HEK293 (cell line): ENCODE measurements at regions not wholly inside any gene's neighbourhood (a gene's known extent, or its start where the extent isn't known, plus 50 kb on each side); places are given as distances from the start of the nearest gene placed in this dataset.

Source experiments
- CTCF ChIA-PET: fragments of 350-600 bp; formaldehyde crosslinking; extraction: SDS; loops from one replicate; lab custom pipeline; 2021; ENCODE audit warnings: antibody characterized with exemption; lab: Yijun Ruan, JAX
- POLR2A ChIA-PET: fragments of 300-600 bp; formaldehyde crosslinking; extraction: SDS; loops from one replicate; lab custom pipeline; 2020; ENCODE audit warnings: antibody characterized with exemption, inconsistent platforms; lab: Yijun Ruan, JAX
- H3K27ac ChIP-seq: fragments of 200-500 bp; sonication (Bioruptor generic); 2 replicates; pipeline ENCODE4 v1.5.1; 2014; ENCODE audit warnings: low read depth, low read length, control low read depth, inconsistent platforms; ENCODE audit errors: extremely low read depth
- H3K36me3 ChIP-seq, 2 experiments: fragments of 200-500 bp in 1 of 2; sonication (Bioruptor generic) in 1 of 2; 1 replicate in 1 of 2; 2 replicates in 1 of 2; pipeline ENCODE4 v1.5.1; 2014 to 2017; ENCODE audit warnings: inconsistent platforms in 2 of 2, low read length in 2 of 2; ENCODE audit not compliant: control insufficient read depth in 2 of 2, insufficient read depth in 1 of 2
- H3K4me1 ChIP-seq: fragments of 200-500 bp; sonication (Bioruptor generic); 2 replicates; pipeline ENCODE4 v1.5.1; 2014; ENCODE audit warnings: mild to moderate bottlenecking, low read length, inconsistent platforms; ENCODE audit not compliant: control insufficient read depth, insufficient read depth
- H3K4me3 ChIP-seq: 2 replicates; pipeline ENCODE4 v1.5.1; 2011; ENCODE audit warnings: low read depth, mild to moderate bottlenecking, control low read depth, low read length, moderate library complexity
- H3K9me3 ChIP-seq: fragments of 200-500 bp; sonication (Bioruptor generic); 2 replicates; pipeline ENCODE4 v1.5.1; 2014; ENCODE audit warnings: low read depth, low read length, inconsistent platforms; ENCODE audit not compliant: control insufficient read depth, insufficient read depth
- SALL2 ChIP-seq: fragments of 450-650 bp; formaldehyde crosslinking; IDR thresholded peaks from 2 replicates; pipeline ENCODE4 v1.5.0; 2017; ENCODE audit warnings: missing biosample characterization, mild to moderate bottlenecking, missing genetic modification characterization, borderline replicate concordance
- SCRT1 ChIP-seq: fragments of 450-650 bp; formaldehyde crosslinking; IDR thresholded peaks from 2 replicates; pipeline ENCODE4 v1.5.1; 2016; ENCODE audit warnings: missing biosample characterization, missing genetic modification characterization, borderline replicate concordance
- ZBTB20 ChIP-seq: fragments of 450-650 bp; formaldehyde crosslinking; IDR thresholded peaks from 2 replicates; pipeline ENCODE4 v1.5.1; 2016; ENCODE audit warnings: missing biosample characterization, missing genetic modification characterization
- ZBTB8A ChIP-seq: fragments of 450-650 bp; formaldehyde crosslinking; IDR thresholded peaks from 2 replicates; pipeline ENCODE4 v1.5.1; 2016; ENCODE audit warnings: missing biosample characterization, missing genetic modification characterization
- ZFP41 ChIP-seq: fragments of 450-650 bp; formaldehyde crosslinking; IDR thresholded peaks from 2 replicates; pipeline ENCODE4 v1.5.1; 2016; ENCODE audit warnings: missing biosample characterization, missing genetic modification characterization, borderline replicate concordance
- ZNF202 ChIP-seq: fragments of 450-650 bp; formaldehyde crosslinking; IDR thresholded peaks from 2 replicates; pipeline ENCODE4 v1.5.1; 2016; ENCODE audit warnings: missing biosample characterization, missing genetic modification characterization, borderline replicate concordance
- ZNF211 ChIP-seq: fragments of 450-650 bp; formaldehyde crosslinking; IDR thresholded peaks from 2 replicates; pipeline ENCODE4 v1.5.1; 2016; ENCODE audit warnings: low read depth, missing biosample characterization, missing genetic modification characterization
- ZNF280D ChIP-seq: fragments of 450-650 bp; formaldehyde crosslinking; IDR thresholded peaks from 2 replicates; pipeline ENCODE4 v1.5.1; 2016; ENCODE audit warnings: missing biosample characterization, missing genetic modification characterization
- ZNF324 ChIP-seq: fragments of 450-650 bp; formaldehyde crosslinking; IDR thresholded peaks from 2 replicates; pipeline ENCODE4 v1.5.1; 2016; ENCODE audit warnings: missing biosample characterization, missing genetic modification characterization
- ZNF37A ChIP-seq: fragments of 450-650 bp; IDR thresholded peaks from 2 replicates; pipeline ENCODE4 v1.5.1; 2018; ENCODE audit warnings: missing biosample characterization, missing genetic modification characterization
- ZNF510 ChIP-seq: fragments of 450-650 bp; formaldehyde crosslinking; IDR thresholded peaks from 2 replicates; pipeline ENCODE4 v1.5.1; 2018; ENCODE audit warnings: mild to moderate bottlenecking, missing genetic modification characterization, missing biosample characterization; ENCODE audit not compliant: insufficient replicate concordance
- ZNF544 ChIP-seq: fragments of 450-650 bp; formaldehyde crosslinking; IDR thresholded peaks from 2 replicates; pipeline ENCODE4 v1.5.0; 2017; ENCODE audit warnings: missing biosample characterization, missing genetic modification characterization
- ZNF548 ChIP-seq: fragments of 450-650 bp; formaldehyde crosslinking; IDR thresholded peaks from 2 replicates; pipeline ENCODE4 v1.5.1; 2016; ENCODE audit warnings: missing biosample characterization, missing genetic modification characterization
- ZNF549 ChIP-seq: fragments of 450-650 bp; IDR thresholded peaks from 2 replicates; pipeline ENCODE4 v1.5.1; 2018; ENCODE audit warnings: missing biosample characterization, missing genetic modification characterization, mild to moderate bottlenecking, inconsistent platforms, moderate library complexity
- ZNF626 ChIP-seq: fragments of 450-650 bp; sonication (Bioruptor Pico); formaldehyde crosslinking; IDR thresholded peaks from 2 replicates; pipeline ENCODE4 v1.5.1; 2018; ENCODE audit warnings: missing biosample characterization, missing genetic modification characterization, inconsistent platforms
- ZNF785 ChIP-seq: fragments of 450-650 bp; formaldehyde crosslinking; IDR thresholded peaks from 2 replicates; pipeline ENCODE4 v1.5.1; 2016; ENCODE audit warnings: missing biosample characterization, missing genetic modification characterization
- ZNF830 ChIP-seq: fragments of 450-650 bp; IDR thresholded peaks from 2 replicates; pipeline ENCODE4 v1.5.0; 2018; ENCODE audit warnings: missing biosample characterization, missing genetic modification characterization, low read depth, mild to moderate bottlenecking, moderate library complexity
- TF ChIP-seq, protein P1 (sequence below): fragments of 450-650 bp; formaldehyde crosslinking; IDR thresholded peaks from 2 replicates; pipeline ENCODE4 v1.5.1; 2016; ENCODE audit warnings: missing biosample characterization, missing genetic modification characterization
- TF ChIP-seq, protein P2 (sequence below): fragments of 450-650 bp; formaldehyde crosslinking; IDR thresholded peaks from 2 replicates; pipeline ENCODE4 v1.5.1; 2016; ENCODE audit warnings: missing biosample characterization, missing genetic modification characterization
- TF ChIP-seq, protein P3 (sequence below): fragments of 450-650 bp; formaldehyde crosslinking; IDR thresholded peaks from 2 replicates; pipeline ENCODE4 v1.5.1; 2017; ENCODE audit warnings: missing biosample characterization, missing genetic modification characterization

DNA sequence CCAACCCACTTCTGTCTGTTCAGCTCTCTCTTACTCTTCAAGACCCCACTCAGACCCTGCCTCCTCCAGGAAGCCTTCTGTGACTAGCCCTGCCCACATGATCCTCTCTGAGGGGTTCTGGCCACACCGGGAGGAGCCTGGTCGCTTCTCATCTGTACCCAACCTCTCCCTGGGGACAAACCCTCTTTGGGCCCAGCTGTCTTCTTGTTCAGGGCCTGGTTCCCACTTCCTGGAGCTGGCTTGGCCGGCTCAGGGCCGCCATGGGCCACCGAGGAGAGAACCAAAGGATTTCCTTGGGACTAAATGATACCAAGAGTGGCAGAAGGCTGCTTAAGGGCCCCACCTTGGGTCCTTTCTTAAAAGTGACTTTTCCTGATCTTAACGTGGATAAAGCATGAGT lies 124.7 kb upstream of the ZBTB40 start (continued):
- TF ChIP-seq ZNF830 (tag by site-specific recombination) (no peak), ZNF548 (no peak), ZBTB20 (tag by site-specific recombination) (no peak)
- TF ChIP-seq, all 188 proteins: peak for 0

- H3K4me1 ChIP-seq, result no peaks in the 10 kb centered on the region
- POLR2A ChIA-PET, result no interaction called here
- no peak overlapping the region for H3K4me3 ChIP-seq
- TF ChIP-seq ZNF510 (tag by site-specific recombination) (no peak), ZBTB8A (no peak), ZFP41 (no peak), SCRT1 (no peak), ZNF549 (tag by site-specific recombination) (no peak), ZNF37A (tag by site-specific recombination) (no peak), ZNF626 (no peak), ZNF202 (tag by site-specific recombination) (no peak), SALL2 (no peak), ZNF211 (no peak), ZNF785 (tag by site-specific recombination) (no peak), ZNF544 (tag by site-specific recombination) (no peak), ZNF324 (tag by site-specific recombination) (no peak), ZNF280D (no peak)
- TF ChIP-seq, protein P1, sequence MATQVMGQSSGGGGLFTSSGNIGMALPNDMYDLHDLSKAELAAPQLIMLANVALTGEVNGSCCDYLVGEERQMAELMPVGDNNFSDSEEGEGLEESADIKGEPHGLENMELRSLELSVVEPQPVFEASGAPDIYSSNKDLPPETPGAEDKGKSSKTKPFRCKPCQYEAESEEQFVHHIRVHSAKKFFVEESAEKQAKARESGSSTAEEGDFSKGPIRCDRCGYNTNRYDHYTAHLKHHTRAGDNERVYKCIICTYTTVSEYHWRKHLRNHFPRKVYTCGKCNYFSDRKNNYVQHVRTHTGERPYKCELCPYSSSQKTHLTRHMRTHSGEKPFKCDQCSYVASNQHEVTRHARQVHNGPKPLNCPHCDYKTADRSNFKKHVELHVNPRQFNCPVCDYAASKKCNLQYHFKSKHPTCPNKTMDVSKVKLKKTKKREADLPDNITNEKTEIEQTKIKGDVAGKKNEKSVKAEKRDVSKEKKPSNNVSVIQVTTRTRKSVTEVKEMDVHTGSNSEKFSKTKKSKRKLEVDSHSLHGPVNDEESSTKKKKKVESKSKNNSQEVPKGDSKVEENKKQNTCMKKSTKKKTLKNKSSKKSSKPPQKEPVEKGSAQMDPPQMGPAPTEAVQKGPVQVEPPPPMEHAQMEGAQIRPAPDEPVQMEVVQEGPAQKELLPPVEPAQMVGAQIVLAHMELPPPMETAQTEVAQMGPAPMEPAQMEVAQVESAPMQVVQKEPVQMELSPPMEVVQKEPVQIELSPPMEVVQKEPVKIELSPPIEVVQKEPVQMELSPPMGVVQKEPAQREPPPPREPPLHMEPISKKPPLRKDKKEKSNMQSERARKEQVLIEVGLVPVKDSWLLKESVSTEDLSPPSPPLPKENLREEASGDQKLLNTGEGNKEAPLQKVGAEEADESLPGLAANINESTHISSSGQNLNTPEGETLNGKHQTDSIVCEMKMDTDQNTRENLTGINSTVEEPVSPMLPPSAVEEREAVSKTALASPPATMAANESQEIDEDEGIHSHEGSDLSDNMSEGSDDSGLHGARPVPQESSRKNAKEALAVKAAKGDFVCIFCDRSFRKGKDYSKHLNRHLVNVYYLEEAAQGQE (tag by site-specific recombination), result no peak
- TF ChIP-seq, protein P2, sequence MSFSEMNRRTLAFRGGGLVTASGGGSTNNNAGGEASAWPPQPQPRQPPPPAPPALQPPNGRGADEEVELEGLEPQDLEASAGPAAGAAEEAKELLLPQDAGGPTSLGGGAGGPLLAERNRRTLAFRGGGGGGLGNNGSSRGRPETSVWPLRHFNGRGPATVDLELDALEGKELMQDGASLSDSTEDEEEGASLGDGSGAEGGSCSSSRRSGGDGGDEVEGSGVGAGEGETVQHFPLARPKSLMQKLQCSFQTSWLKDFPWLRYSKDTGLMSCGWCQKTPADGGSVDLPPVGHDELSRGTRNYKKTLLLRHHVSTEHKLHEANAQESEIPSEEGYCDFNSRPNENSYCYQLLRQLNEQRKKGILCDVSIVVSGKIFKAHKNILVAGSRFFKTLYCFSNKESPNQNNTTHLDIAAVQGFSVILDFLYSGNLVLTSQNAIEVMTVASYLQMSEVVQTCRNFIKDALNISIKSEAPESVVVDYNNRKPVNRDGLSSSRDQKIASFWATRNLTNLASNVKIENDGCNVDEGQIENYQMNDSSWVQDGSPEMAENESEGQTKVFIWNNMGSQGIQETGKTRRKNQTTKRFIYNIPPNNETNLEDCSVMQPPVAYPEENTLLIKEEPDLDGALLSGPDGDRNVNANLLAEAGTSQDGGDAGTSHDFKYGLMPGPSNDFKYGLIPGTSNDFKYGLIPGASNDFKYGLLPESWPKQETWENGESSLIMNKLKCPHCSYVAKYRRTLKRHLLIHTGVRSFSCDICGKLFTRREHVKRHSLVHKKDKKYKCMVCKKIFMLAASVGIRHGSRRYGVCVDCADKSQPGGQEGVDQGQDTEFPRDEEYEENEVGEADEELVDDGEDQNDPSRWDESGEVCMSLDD (tag by site-specific recombination), result no peak
- TF ChIP-seq, protein P3, sequence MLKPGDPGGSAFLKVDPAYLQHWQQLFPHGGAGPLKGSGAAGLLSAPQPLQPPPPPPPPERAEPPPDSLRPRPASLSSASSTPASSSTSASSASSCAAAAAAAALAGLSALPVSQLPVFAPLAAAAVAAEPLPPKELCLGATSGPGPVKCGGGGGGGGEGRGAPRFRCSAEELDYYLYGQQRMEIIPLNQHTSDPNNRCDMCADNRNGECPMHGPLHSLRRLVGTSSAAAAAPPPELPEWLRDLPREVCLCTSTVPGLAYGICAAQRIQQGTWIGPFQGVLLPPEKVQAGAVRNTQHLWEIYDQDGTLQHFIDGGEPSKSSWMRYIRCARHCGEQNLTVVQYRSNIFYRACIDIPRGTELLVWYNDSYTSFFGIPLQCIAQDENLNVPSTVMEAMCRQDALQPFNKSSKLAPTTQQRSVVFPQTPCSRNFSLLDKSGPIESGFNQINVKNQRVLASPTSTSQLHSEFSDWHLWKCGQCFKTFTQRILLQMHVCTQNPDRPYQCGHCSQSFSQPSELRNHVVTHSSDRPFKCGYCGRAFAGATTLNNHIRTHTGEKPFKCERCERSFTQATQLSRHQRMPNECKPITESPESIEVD (tag by site-specific recombination), result no peak
- CTCF ChIA-PET, result no interaction called here
- no peak overlapping the region for H3K27ac ChIP-seq
- H3K36me3 ChIP-seq, result no peaks in the 10 kb centered on the region
- H3K9me3 ChIP-seq, result no peaks in the 10 kb centered on the region
These were observed 124.2 kb upstream of the ZBTB40 start for GRCh38 chr1:22327411-22327810.
